Upper lobe of left lung (tissue), 4 donors: ENCODE measurements at regions not wholly inside any gene's neighbourhood (a gene's known extent, or its start where the extent isn't known, plus 50 kb on each side); places are given as distances from the start of the nearest gene placed in this dataset.

Experiments
- CTCF ChIP-seq, 6 experiments: fragments of 450-650 bp in 4 of 6; fragments of 200-600 bp in 2 of 6; sonication (generic) in 2 of 6; IDR thresholded peaks; one replicate each; pipeline ENCODE4 v1.5.1; 2016 to 2019; ENCODE audit warnings: antibody characterized with exemption in 6 of 6
- EP300 ChIP-seq, 4 donors: sonication (generic); formaldehyde crosslinking; IDR thresholded peaks; one replicate each; pipeline ENCODE4 v1.5.1; 2017; ENCODE audit warnings: antibody characterized with exemption in 4 of 4, control low read depth in 2 of 4

- no peak for TF ChIP-seq EP300 (IDR thresholded peaks at IDR 0.05)
- no peak for TF ChIP-seq CTCF (IDR thresholded peaks at IDR 0.05)
Observed at GRCh38 chr12:67582238-67582834, 66.2 kb upstream of the DYRK2 start.
